ENCODE measurements at regions not wholly inside any gene's neighbourhood (a gene's known extent, or its start where the extent isn't known, plus 50 kb on each side); places are given as distances from the start of the nearest gene placed in this dataset.
"Not testable (repeated sequence)": the region's sequence is repeated elsewhere in the genome, so short reads cannot be mapped to it uniquely, and the experiment has no call there.

DNA sequence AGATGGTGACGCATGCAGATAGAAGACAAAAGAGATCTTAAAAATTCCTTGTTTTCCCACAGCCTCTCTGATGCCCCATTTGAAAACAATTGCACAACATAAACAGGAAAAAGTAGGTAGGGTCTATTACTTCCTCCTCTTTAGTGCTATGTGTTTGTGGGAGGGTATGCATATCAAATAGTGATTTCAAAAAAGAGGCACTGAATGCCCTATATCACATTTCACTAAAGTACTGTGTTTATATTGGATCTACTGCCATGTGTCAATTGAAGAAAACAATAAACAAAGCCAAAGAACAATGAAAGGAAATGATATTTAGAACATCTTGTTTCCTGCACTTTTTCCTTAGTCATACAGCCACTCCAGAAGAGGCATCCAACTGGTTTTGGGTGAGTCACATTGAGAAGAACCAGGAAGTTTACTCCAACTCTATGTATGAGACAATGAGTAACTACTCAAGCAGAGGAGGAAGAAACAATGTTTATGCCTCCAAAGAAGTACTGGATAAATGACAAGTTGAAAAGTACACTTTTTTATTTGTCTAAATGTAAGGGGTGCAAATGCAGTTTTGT is 583.6 kb downstream of the FBXO15 start:
- no peaks in the 10 kb centered on the region for H3K36me3 Mint-ChIP-seq (ENCODE audit: low read depth)

DNA sequence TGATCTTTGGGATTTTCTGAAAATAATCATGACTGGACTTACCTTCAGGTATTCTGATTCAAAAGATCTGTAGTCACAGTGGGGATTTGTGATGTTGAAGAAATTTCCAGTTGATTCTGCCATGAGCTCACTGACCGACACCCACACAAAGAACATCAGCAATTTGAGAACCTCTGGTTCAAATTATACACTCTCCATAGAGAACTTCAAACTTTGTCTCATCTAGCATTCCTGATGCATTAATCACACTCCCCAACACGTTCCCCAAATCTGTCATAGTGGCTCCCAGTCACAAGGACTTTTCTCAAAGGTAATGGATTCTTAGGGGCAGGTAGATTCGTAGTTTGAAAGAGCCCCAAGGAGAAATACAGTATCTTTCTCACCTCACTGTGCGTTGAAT is 584.3 kb downstream of the FBXO15 start:
- intact Hi-C loops (cut with micrococcal nuclease): no loop called here
- H3K27me3 Mint-ChIP-seq: no peaks in the 10 kb centered on the region
- H3K4me3 Mint-ChIP-seq: no peak overlapping the region
- no peak overlapping the region for H3K27ac Mint-ChIP-seq
- no peaks in the 10 kb centered on the region for H3K4me1 Mint-ChIP-seq (ENCODE audit: low read depth)
- no peaks in the 10 kb centered on the region for H3K9me3 Mint-ChIP-seq
- no peaks in the 10 kb centered on the region for H3K36me3 Mint-ChIP-seq (ENCODE audit: low read depth)

More for the DNA sequence above, 583.6 kb downstream of the FBXO15 start:
- intact Hi-C loops (cut with micrococcal nuclease): no loop called here
- Mint-ChIP-seq H3K4me3 (no peak overlapping the region), H3K9me3 (no peaks in the 10 kb centered on the region), H3K4me1 (ENCODE audit: low read depth) (no peaks in the 10 kb centered on the region), H3K27ac (no peak overlapping the region), H3K27me3 (no peaks in the 10 kb centered on the region)

DNA sequence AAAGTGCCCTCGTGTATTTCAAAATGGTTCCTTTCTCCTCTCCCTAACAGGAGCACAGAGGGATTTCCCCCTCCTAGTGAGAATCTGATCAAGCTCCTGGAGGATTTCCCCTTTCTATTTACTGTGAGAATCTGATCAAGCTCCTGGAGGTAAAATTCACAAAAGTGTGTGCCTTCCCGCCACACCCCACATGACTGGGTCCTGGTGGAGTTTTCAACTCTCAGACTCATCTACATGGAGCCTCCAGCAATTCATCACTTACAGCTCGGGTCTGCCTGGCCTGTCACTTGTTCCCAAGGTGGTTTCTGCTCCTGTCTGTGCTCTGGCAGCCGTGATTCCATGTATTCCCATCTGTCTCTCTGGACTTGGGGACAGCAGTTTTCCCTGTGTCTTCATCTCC is 590.7 kb downstream of the FBXO15 start:
- Mint-ChIP-seq H3K4me1 (ENCODE audit: low read depth) (no peaks in the 10 kb centered on the region), H3K27ac (no peak overlapping the region), H3K9me3 (no peaks in the 10 kb centered on the region), H3K36me3 (ENCODE audit: low read depth) (no peaks in the 10 kb centered on the region), H3K27me3 (no peaks in the 10 kb centered on the region), H3K4me3 (no peak overlapping the region)
- intact Hi-C loops (cut with micrococcal nuclease): no loop called here

DNA sequence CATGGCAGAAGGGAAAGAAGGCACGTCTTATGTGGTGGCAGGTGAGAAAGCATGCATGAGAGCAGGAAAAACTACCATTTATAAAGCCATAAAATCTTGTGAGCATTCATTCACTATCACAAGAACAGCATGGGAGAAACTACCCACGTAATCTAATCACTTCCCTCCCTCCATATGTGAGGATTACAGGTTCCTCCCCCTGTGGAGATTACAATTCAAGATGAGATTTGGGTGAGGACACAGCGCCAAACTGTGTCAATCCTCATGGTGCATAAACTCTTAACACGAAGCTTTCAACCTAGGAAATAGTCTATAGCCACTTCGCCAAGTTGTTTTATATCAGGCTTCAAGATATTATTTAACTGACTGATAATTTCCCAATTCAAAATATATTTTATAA is 595.5 kb downstream of the FBXO15 start:
- no peak overlapping the region for H3K27ac Mint-ChIP-seq
- no peaks in the 10 kb centered on the region for H3K36me3 Mint-ChIP-seq (ENCODE audit: low read depth)
- H3K4me3 Mint-ChIP-seq: no peak overlapping the region
- intact Hi-C loops (cut with micrococcal nuclease): no loop called here
- no peaks in the 10 kb centered on the region for H3K9me3 Mint-ChIP-seq
- no peaks in the 10 kb centered on the region for H3K27me3 Mint-ChIP-seq
- H3K4me1 Mint-ChIP-seq (ENCODE audit: low read depth): no peaks in the 10 kb centered on the region

DNA sequence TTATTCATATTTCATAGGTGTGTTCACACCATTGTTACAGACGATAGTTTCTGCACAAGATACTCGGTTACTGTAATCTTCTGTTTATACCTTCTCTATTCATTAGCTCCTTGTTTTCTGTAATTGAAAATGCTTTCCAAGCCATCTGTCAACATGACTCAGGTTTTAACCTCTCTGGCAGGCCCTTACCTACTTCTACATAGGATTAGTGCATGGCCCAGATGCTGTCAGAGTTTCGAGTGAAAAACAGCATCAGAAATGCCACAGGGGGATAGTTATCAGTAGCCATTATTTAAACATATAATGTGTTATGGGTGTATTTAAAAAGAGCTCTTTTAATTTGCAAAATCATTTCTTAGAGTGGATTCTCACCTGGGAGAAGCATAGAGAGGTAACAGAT is 596.4 kb downstream of the FBXO15 start:
- Mint-ChIP-seq H3K27ac (no peak overlapping the region), H3K4me3 (no peak overlapping the region), H3K9me3 (no peaks in the 10 kb centered on the region), H3K36me3 (ENCODE audit: low read depth) (no peaks in the 10 kb centered on the region), H3K27me3 (no peaks in the 10 kb centered on the region), H3K4me1 (ENCODE audit: low read depth) (no peaks in the 10 kb centered on the region)
- intact Hi-C loops (cut with micrococcal nuclease): no loop called here

DNA sequence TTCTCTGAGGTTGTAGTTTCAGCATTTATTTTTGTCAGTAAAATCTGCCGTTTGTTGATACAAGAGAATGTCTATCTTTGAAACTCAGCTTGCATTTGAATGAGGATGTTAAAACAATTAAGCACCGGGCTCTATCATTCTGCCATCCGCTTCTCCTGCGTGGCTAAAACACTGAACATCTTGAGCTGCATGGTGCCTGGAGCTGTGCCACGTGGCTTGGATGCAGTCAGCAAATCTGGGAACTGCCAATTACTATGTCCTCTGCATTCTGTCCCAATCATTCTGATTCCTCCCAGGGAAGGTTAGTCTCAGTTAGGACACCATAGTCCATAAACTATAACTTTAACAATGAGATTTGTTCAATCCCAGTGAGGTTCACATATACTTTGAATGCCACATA is 598.4 kb downstream of the FBXO15 start:
- intact Hi-C loops (cut with micrococcal nuclease): loop anchor here (10.0 kb wide), 1 partner anchor 56 kb away; no protein-coding TSS in a partner anchor
- H3K4me1 Mint-ChIP-seq (ENCODE audit: low read depth): no peaks in the 10 kb centered on the region
- no peaks in the 10 kb centered on the region for H3K27me3 Mint-ChIP-seq
- no peak overlapping the region for H3K4me3 Mint-ChIP-seq
- H3K27ac Mint-ChIP-seq: no peak overlapping the region
- H3K9me3 Mint-ChIP-seq: no peaks in the 10 kb centered on the region
- no peaks in the 10 kb centered on the region for H3K36me3 Mint-ChIP-seq (ENCODE audit: low read depth)

DNA sequence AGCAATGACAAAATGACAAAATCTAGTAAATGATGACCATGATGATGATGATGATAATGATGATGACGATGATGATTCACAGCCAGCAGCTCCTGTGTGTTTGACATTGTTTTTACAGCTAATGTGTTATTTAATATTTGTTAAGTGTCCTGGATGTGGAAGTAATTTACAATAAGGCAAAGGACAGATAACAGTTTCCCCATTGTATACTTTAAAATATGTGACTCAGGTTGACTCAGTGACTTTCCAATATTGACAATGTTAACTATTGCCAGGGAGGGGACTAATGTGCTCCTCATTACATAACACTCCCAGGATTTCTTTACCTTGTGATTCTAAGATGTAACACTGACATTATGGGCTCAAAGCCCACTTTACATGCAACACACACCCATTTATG is 602.2 kb downstream of the FBXO15 start:
- no peaks in the 10 kb centered on the region for H3K9me3 Mint-ChIP-seq
- no peaks in the 10 kb centered on the region for H3K27me3 Mint-ChIP-seq
- no peaks in the 10 kb centered on the region for H3K36me3 Mint-ChIP-seq (ENCODE audit: low read depth)
- no peak overlapping the region for H3K4me3 Mint-ChIP-seq
- intact Hi-C loops (cut with micrococcal nuclease): loop anchor here (10.0 kb wide), 1 partner anchor 59 kb away; no protein-coding TSS in a partner anchor
- H3K27ac Mint-ChIP-seq: no peak overlapping the region
- no peaks in the 10 kb centered on the region for H3K4me1 Mint-ChIP-seq (ENCODE audit: low read depth)

DNA sequence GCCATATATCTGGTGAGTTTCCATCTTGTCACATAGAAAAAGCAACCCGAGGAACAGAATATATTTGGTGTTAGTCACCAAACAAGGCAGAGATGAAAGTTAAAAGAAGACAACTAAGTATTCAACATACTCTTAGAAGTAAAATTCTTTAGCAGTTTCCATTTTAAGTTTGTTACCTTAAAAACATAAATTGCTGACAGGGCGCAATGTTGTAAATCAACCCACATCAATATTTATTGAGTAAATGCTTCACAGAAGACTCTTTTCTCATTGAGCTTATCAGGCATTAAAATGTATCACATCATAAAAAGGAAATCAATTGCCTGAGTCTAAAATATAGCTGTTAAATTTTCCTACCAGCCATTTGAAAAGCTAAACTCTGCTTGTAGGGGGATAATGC is 603.0 kb downstream of the FBXO15 start:
- Mint-ChIP-seq H3K36me3 (ENCODE audit: low read depth) (no peaks in the 10 kb centered on the region), H3K4me3 (no peak overlapping the region), H3K27ac (no peak overlapping the region), H3K27me3 (no peaks in the 10 kb centered on the region), H3K9me3 (no peaks in the 10 kb centered on the region), H3K4me1 (ENCODE audit: low read depth) (no peaks in the 10 kb centered on the region)
- intact Hi-C loops (cut with micrococcal nuclease): loop anchor here (10.0 kb wide), 1 partner anchor 60 kb away; no protein-coding TSS in a partner anchor

DNA sequence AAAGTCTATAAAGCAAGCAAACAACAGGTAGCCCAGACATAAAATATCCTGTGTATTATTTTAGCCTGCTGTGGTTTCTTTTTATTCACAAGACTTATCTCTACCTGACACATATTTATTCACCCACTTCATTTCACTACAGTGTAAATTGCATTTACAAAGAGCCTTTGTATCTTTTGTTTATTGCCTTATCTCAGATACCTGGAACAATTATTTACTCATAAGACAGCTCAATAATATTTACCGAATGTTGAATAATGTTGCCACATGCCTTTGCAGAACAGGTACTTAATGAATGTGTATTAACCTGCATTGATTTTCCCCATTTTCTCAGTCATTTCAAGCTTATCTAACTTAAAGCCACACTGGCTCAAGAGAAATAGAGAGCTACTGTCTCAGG is 603.6 kb downstream of the FBXO15 start:
- H3K27me3 Mint-ChIP-seq: no peaks in the 10 kb centered on the region
- H3K36me3 Mint-ChIP-seq (ENCODE audit: low read depth): no peaks in the 10 kb centered on the region
- H3K27ac Mint-ChIP-seq: no peak overlapping the region
- H3K4me1 Mint-ChIP-seq (ENCODE audit: low read depth): no peaks in the 10 kb centered on the region
- intact Hi-C loops (cut with micrococcal nuclease): loop anchor here (10.0 kb wide), 1 partner anchor 61 kb away; no protein-coding TSS in a partner anchor
- no peaks in the 10 kb centered on the region for H3K9me3 Mint-ChIP-seq
- no peak overlapping the region for H3K4me3 Mint-ChIP-seq

DNA sequence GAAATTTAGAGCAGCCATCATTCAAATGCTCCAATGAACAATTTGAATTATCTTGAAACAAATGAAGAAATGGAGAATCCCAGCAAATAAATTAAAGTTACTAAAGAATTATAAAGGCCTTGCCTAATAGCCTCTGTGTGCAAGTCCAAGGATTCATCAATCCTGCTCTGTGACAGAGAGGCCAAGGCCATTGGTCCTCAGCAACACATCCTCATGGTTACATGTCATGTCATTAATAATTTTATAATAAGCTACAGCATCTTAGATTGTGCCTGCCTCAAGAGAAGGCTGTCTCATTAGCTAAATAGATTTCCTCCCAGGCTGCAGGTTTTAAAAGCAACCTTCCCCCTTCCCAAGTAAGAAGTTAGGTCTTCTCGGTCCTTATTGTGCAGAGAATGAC is 611.6 kb downstream of the FBXO15 start:
- Mint-ChIP-seq H3K4me3 (no peak overlapping the region), H3K36me3 (ENCODE audit: low read depth) (no peaks in the 10 kb centered on the region), H3K9me3 (peaks cover 5% of the 10 kb centered on the region), H3K27me3 (no peaks in the 10 kb centered on the region), H3K4me1 (ENCODE audit: low read depth) (no peaks in the 10 kb centered on the region), H3K27ac (no peak overlapping the region)
- intact Hi-C loops (cut with micrococcal nuclease): no loop called here

DNA sequence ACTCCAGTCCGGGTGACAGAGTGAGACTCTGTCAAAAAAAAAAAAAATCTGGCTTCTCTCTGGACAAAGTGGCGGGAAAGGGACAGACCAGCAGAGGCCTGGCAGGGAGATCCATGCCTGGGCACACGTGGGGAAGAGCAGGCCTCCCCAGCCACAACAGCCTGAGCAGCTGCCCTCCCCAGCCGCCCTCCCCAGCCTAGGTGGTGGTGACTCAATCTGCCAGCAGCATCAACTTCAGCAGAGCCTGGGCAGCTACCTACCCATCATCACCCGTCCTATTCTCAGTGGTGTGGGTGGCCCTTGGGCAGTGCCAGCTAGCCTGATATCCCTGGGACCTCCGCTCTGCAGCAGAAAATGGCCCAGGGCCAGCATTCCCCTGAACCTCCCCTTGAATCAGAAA is 612.4 kb downstream of the FBXO15 start:
- H3K4me3 Mint-ChIP-seq: no peak overlapping the region
- no peaks in the 10 kb centered on the region for H3K36me3 Mint-ChIP-seq (ENCODE audit: low read depth)
- H3K9me3 Mint-ChIP-seq: peaks cover 13% of the 10 kb centered on the region
- intact Hi-C loops (cut with micrococcal nuclease): no loop called here
- H3K27ac Mint-ChIP-seq: no peak overlapping the region
- no peaks in the 10 kb centered on the region for H3K27me3 Mint-ChIP-seq
- H3K4me1 Mint-ChIP-seq (ENCODE audit: low read depth): no peaks in the 10 kb centered on the region

DNA sequence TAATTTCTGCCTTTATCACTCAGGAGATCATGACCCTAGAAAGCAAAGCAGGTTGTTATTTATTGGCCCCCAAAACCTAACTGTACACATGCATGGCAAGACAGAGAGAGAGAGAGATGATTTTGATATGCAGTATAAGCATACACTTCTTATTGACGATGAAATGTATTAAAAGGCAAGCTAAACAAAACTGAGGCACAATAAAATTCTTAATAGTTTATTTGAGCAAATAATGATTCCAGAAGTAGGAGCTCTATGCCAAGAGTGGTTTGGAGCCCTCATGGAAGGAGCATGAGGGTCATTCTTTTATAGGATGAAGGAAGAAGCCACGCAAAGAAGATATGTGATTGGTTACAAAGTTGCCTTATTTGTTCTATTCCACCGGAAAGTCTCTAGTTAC is 616.0 kb downstream of the FBXO15 start:
- no peak overlapping the region for H3K27ac Mint-ChIP-seq
- intact Hi-C loops (cut with micrococcal nuclease): no loop called here
- no peak overlapping the region for H3K4me3 Mint-ChIP-seq
- peaks cover 41% of the 10 kb centered on the region for H3K9me3 Mint-ChIP-seq
- no peaks in the 10 kb centered on the region for H3K4me1 Mint-ChIP-seq (ENCODE audit: low read depth)
- H3K36me3 Mint-ChIP-seq (ENCODE audit: low read depth): no peaks in the 10 kb centered on the region
- no peaks in the 10 kb centered on the region for H3K27me3 Mint-ChIP-seq

DNA sequence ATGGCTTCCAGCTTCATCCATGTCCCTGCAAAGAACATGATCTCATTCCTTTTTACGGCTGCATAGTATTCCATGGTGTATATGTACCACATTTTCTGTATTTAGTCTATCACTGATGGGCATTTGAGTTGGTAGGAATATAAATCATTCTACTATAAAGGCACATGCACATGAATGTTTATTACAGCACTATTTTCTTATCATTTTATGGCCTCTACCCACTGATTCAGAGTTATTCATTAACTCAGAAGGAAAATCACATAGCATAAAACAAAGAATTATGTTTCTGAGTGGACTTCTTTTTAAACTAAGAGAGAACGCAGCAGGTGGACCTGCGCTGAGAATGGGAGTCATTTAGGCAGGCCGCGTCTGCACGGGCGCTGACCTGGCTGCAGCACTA is 619.6 kb downstream of the FBXO15 start:
- Mint-ChIP-seq H3K36me3 (ENCODE audit: low read depth) (no peaks in the 10 kb centered on the region), H3K9me3 (peaks cover 45% of the 10 kb centered on the region), H3K27me3 (no peaks in the 10 kb centered on the region)

DNA sequence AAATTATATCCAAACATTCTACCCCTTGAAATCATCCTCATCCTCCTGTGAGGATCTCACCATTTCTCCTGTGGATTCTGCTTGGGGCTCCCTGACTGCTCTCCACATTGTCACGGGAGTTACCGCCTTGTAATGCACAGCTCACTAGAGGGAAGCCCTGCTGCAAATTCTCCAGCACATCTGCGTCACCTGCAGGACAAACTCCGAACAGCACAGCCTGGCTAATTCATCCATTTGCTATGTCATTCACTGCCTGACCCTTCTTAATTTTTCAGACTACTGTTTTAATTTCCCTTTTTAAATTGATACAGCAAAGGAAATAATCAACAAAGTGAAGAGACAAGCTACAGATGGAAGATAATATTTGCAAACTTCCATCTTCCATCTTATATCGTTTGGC is 627.4 kb downstream of the FBXO15 start:
- Mint-ChIP-seq H3K36me3 (ENCODE audit: low read depth) (no peaks in the 10 kb centered on the region), H3K4me3 (no peak overlapping the region), H3K4me1 (ENCODE audit: low read depth) (no peaks in the 10 kb centered on the region), H3K27ac (no peak overlapping the region), H3K9me3 (peaks cover 7% of the 10 kb centered on the region), H3K27me3 (no peaks in the 10 kb centered on the region)
- intact Hi-C loops (cut with micrococcal nuclease): no loop called here

More for the DNA sequence above, 619.6 kb downstream of the FBXO15 start:
- H3K4me1 Mint-ChIP-seq (ENCODE audit: low read depth): no peaks in the 10 kb centered on the region
- H3K4me3 Mint-ChIP-seq: no peak overlapping the region
- no peak overlapping the region for H3K27ac Mint-ChIP-seq
- intact Hi-C loops (cut with micrococcal nuclease): no loop called here

DNA sequence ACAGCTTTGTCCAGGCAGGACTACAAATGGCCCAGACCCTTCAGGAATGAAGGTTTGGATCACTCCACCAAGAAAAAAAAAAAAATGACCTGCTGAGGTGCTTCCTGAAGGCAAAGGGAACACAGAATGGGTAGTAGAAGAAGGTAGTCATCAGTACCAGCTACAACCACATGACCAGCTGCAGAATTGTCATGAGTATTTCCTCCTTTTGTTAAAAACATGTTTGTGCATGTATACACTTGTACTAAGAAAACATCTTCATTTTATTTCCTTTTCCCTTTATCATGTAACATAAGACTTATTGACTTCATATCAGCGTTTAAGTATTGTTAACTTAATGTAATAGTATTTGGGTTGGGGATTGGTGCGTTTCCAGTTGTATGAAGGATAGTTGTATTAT is 631.6 kb downstream of the FBXO15 start:
- H3K4me1 Mint-ChIP-seq (ENCODE audit: low read depth); intact Hi-C loops (cut with micrococcal nuclease); H3K27me3 Mint-ChIP-seq; H3K27ac Mint-ChIP-seq; H3K36me3 Mint-ChIP-seq (ENCODE audit: low read depth); H3K4me3 Mint-ChIP-seq; H3K9me3 Mint-ChIP-seq: not testable (repeated sequence)

Data from dendritic cell treated with granulocyte-macrophage colony-stimulating factor and Interleukin-4, amounts not matched to agents 40 ng/mL and 50 ng/mL, for 4 days (primary cell).